H1 (cell line): ENCODE measurements at regions not wholly inside any gene's neighbourhood (a gene's known extent, or its start where the extent isn't known, plus 50 kb on each side); places are given as distances from the start of the nearest gene placed in this dataset.
"Not testable (repeated sequence)": the region's sequence is repeated elsewhere in the genome, so short reads cannot be mapped to it uniquely, and the experiment has no call there.

Source experiments
- CTCF ChIA-PET: fragments of 300-600 bp; sonication (Branson Sonifier 250); formaldehyde crosslinking; loops from one replicate; lab custom pipeline; 2021; ENCODE audit not compliant: partially characterized antibody; lab: Charles Lee
- POLR2A ChIA-PET: fragments of 300-600 bp; sonication (Branson Sonifier 250); formaldehyde crosslinking; loops from one replicate; lab custom pipeline; 2021; ENCODE audit warnings: inconsistent platforms; ENCODE audit not compliant: partially characterized antibody; lab: Charles Lee
- DNase-seq, 2 experiments: peaks; one replicate each; pipeline versions ENCODE4 v3.0.0 to v3.0.0-alpha.2; 2010 to 2022; ENCODE audit warnings: low spot score in 2 of 2, low read depth in 1 of 2, mixed read lengths in 1 of 2
- FAIRE-seq: peaks from 2 replicates; lab custom pipeline; 2011; peaks lifted over from hg19 to GRCh38; lab: Jason Lieb, UNC
- H2AFZ ChIP-seq: 2 replicates; pipeline ENCODE4 v1.8.1; 2012; ENCODE audit warnings: low read length, inconsistent platforms
- H2AK5ac ChIP-seq: 2 replicates; pipeline ENCODE4 v1.6.1; 2013; ENCODE audit warnings: low read depth, low read length
- H2BK120ac ChIP-seq: replicated peaks from 2 replicates; pipeline ENCODE3; 2013; ENCODE audit warnings: low read depth, low read length, inconsistent platforms
- H2BK12ac ChIP-seq: 2 replicates; pipeline ENCODE4 v1.6.1; 2013; ENCODE audit warnings: low read depth, low read length
- H2BK15ac ChIP-seq: 2 replicates; pipeline ENCODE4 v1.6.1; 2013; ENCODE audit warnings: low read length
- H2BK20ac ChIP-seq: 2 replicates; pipeline ENCODE4 v1.6.1; 2013; ENCODE audit warnings: low read length
- H2BK5ac ChIP-seq: 2 replicates; pipeline ENCODE4 v1.6.1; 2013; ENCODE audit warnings: low read depth, low read length
- H3K14ac ChIP-seq: 2 replicates; pipeline ENCODE4 v1.6.1; 2013; ENCODE audit warnings: inconsistent platforms; ENCODE audit not compliant: insufficient read length
- H3K18ac ChIP-seq: 2 replicates; pipeline ENCODE4 v1.6.1; 2013; ENCODE audit warnings: low read length; ENCODE audit errors: extremely low read depth
- H3K23ac ChIP-seq: 2 replicates; pipeline ENCODE4 v1.6.1; 2013; ENCODE audit warnings: inconsistent platforms; ENCODE audit not compliant: insufficient read length
- H3K23me2 ChIP-seq: 2 replicates; pipeline ENCODE4 v1.6.1; 2013; ENCODE audit warnings: low read depth, low read length
- H3K27ac ChIP-seq: 2 replicates; pipeline ENCODE4 v1.6.1; 2011; ENCODE audit warnings: low read depth, low read length, inconsistent platforms
- H3K27me3 ChIP-seq, 4 experiments: replicated peaks in 1 of 4; 1 replicate in 1 of 4; 2 replicates in 3 of 4; pipeline versions ENCODE4 v1.6.1 to v1.8.1; 2011 to 2013; ENCODE audit warnings: low read length in 3 of 4, mild to moderate bottlenecking in 3 of 4, inconsistent platforms in 2 of 4, mixed read lengths in 2 of 4, moderate library complexity in 1 of 4; ENCODE audit not compliant: control insufficient read depth in 3 of 4, insufficient read depth in 3 of 4; ENCODE audit errors: extremely low read depth in 1 of 4
- H3K36me3 ChIP-seq, 4 experiments: 2 replicates each; pipeline versions ENCODE4 v1.6.1 to v1.8.1; 2011 to 2013; ENCODE audit warnings: mild to moderate bottlenecking in 4 of 4, low read length in 3 of 4, moderate library complexity in 2 of 4, control low read depth in 1 of 4, inconsistent platforms in 1 of 4; ENCODE audit not compliant: insufficient read depth in 4 of 4, control insufficient read depth in 2 of 4
- H3K4ac ChIP-seq: replicated peaks from 2 replicates; pipeline ENCODE3; 2013; ENCODE audit warnings: low read length, low read depth, mixed read lengths, inconsistent platforms; ENCODE audit not compliant: insufficient read length
- H3K4me1 ChIP-seq, 4 experiments: replicated peaks in 1 of 4; 1 replicate in 1 of 4; 2 replicates in 3 of 4; pipeline versions ENCODE4 v1.6.1 to v1.8.1; 2011 to 2013; ENCODE audit warnings: low read length in 3 of 4, inconsistent platforms in 2 of 4, mixed read lengths in 1 of 4; ENCODE audit not compliant: insufficient read depth in 4 of 4, control insufficient read depth in 3 of 4
- H3K4me2 ChIP-seq, 2 experiments: 2 replicates each; pipeline versions ENCODE4 v1.6.1 to v1.8.1; 2011 to 2013; ENCODE audit warnings: low read depth in 2 of 2, low read length in 2 of 2, control low read depth in 1 of 2, inconsistent platforms in 1 of 2, mild to moderate bottlenecking in 1 of 2; ENCODE audit not compliant: insufficient read depth in 1 of 2
- H3K4me3 ChIP-seq, 4 experiments: fragments of 200-600, 300-600 bp in 1 of 4; sonication (generic), shearing (Covaris generic), sonication (Bioruptor Twin) in 1 of 4; 2 replicates each; pipeline versions ENCODE4 v1.5.1 to v1.8.1; 2011 to 2016; ENCODE audit warnings: low read length in 4 of 4, low read depth in 3 of 4, control low read depth in 2 of 4, inconsistent platforms in 2 of 4, mild to moderate bottlenecking in 2 of 4, mixed read lengths in 1 of 4, moderate library complexity in 1 of 4; ENCODE audit not compliant: insufficient read depth in 2 of 4; ENCODE audit errors: extremely low read depth in 1 of 4
- H3K56ac ChIP-seq: replicated peaks from 2 replicates; pipeline ENCODE3; 2013; ENCODE audit warnings: low read depth, mild to moderate bottlenecking, mixed read lengths, low read length, inconsistent platforms; ENCODE audit not compliant: insufficient read length
- H3K79me1 ChIP-seq: 2 replicates; pipeline ENCODE4 v1.6.1; 2013; ENCODE audit warnings: low read depth, low read length, control low read depth
- H3K79me2 ChIP-seq, 2 experiments: 2 replicates each; pipeline versions ENCODE4 v1.6.1 to v1.8.1; 2012 to 2013; ENCODE audit warnings: low read length in 2 of 2, mild to moderate bottlenecking in 2 of 2, inconsistent platforms in 1 of 2; ENCODE audit not compliant: insufficient read depth in 2 of 2, control insufficient read depth in 1 of 2
- H3K9ac ChIP-seq, 4 experiments: replicated peaks in 1 of 4; 1 replicate in 1 of 4; 2 replicates in 3 of 4; pipeline versions ENCODE4 v1.6.1 to v1.8.1; 2011 to 2013; ENCODE audit warnings: low read depth in 3 of 4, low read length in 3 of 4, control low read depth in 2 of 4, mild to moderate bottlenecking in 2 of 4, moderate library complexity in 2 of 4, inconsistent platforms in 1 of 4; ENCODE audit errors: extremely low read depth in 1 of 4
- H3K9me3 ChIP-seq, 2 experiments: 2 replicates each; pipeline versions ENCODE4 v1.6.1 to v1.8.1; 2012 to 2013; ENCODE audit warnings: mild to moderate bottlenecking in 2 of 2, moderate library complexity in 2 of 2, control low read depth in 1 of 2, inconsistent platforms in 1 of 2, low read depth in 1 of 2, low read length in 1 of 2, mixed read lengths in 1 of 2; ENCODE audit not compliant: insufficient read depth in 2 of 2
- H4K20me1 ChIP-seq, 2 experiments: replicated peaks in 1 of 2; 2 replicates each; pipeline versions ENCODE3 to v1.8.1; 2011 to 2013; ENCODE audit warnings: inconsistent platforms in 2 of 2, low read length in 2 of 2, mild to moderate bottlenecking in 1 of 2; ENCODE audit not compliant: insufficient read depth in 2 of 2, control insufficient read depth in 1 of 2
- H4K5ac ChIP-seq: 2 replicates; pipeline ENCODE4 v1.6.1; 2013; ENCODE audit warnings: low read length, low read depth, mixed read lengths, inconsistent platforms; ENCODE audit not compliant: insufficient read length
- H4K8ac ChIP-seq: 2 replicates; pipeline ENCODE4 v1.8.0; 2013; ENCODE audit warnings: mild to moderate bottlenecking, moderate library complexity, low read length, inconsistent platforms; ENCODE audit not compliant: insufficient read depth; ENCODE audit errors: extremely low read depth
- H4K91ac ChIP-seq: replicated peaks from 2 replicates; pipeline ENCODE3; 2013; ENCODE audit warnings: low read length, mixed read lengths, inconsistent platforms; ENCODE audit not compliant: insufficient read length
- WGBS, 2 experiments: shearing (Covaris generic) in 1 of 2; methylation state at CpG; one replicate each; pipeline versions ENCODE4 v1.1.6 to v1.1.7; 2013 to 2015; ENCODE audit warnings: low lambda C conversion rate in 2 of 2, mixed read lengths in 2 of 2, inconsistent platforms in 1 of 2, low coverage in 1 of 2, missing lambda C conversion rate in 1 of 2; ENCODE audit not compliant: insufficient replicate concordance in 2 of 2, insufficient coverage in 1 of 2, insufficient read length in 1 of 2; ENCODE audit errors: extremely low coverage in 1 of 2, missing lambda C conversion rate in 1 of 2; 5-methylcytosine and 5-hydroxymethylcytosine counted together

GRCh38 chr13:79974935-79975650 is 365.8 kb downstream of the SPRY2 start:
- H2AK5ac ChIP-seq, H3K9me3 ChIP-seq, H3K23ac ChIP-seq, H3K4me2 ChIP-seq, H3K23me2 ChIP-seq, H3K4me1 ChIP-seq, H2BK12ac ChIP-seq, H4K91ac ChIP-seq, H4K8ac ChIP-seq, H3K27ac ChIP-seq, H3K36me3 ChIP-seq, H3K4ac ChIP-seq, H3K79me1 ChIP-seq, H3K9ac ChIP-seq, H2AFZ ChIP-seq, H4K20me1 ChIP-seq, H3K79me2 ChIP-seq, H2BK120ac ChIP-seq, H3K18ac ChIP-seq, H3K27me3 ChIP-seq, H3K56ac ChIP-seq, H4K5ac ChIP-seq, H3K14ac ChIP-seq, FAIRE-seq, H2BK15ac ChIP-seq, H2BK20ac ChIP-seq, DNase-seq, H3K4me3 ChIP-seq, H2BK5ac ChIP-seq: not testable (repeated sequence)
- 93% methylated on average over 7 of the region's 7 CpGs; no CpG with 5 or more reads in 1 of the 2 experiments for WGBS, 2 experiments
- ChIA-PET POLR2A (interaction anchor here (1.0 kb wide), 1 partner anchor 355 kb away, joined by 4 read pairs; no protein-coding TSS in a partner anchor), CTCF (interaction anchor here (0.6 to 2.6 kb wide), 8 partner anchors 9 to 391 kb away, joined by 3 to 14 read pairs (median 4); no protein-coding TSS in a partner anchor)
